Caco-2 (cell line): ENCODE measurements at regions not wholly inside any gene's neighbourhood (a gene's known extent, or its start where the extent isn't known, plus 50 kb on each side); places are given as distances from the start of the nearest gene placed in this dataset.

Source experiments
- BruUV-seq: library from RNA; stranded (reverse); fragments of 400-500 nt; replicated peaks from 2 replicates; lab custom pipeline; 2021; lab: Mats Ljungman, UMichigan
- CTCF ChIA-PET: fragments of 300-600 bp; sonication (Branson Sonifier 250); formaldehyde crosslinking; loops from one replicate; lab custom pipeline; 2022; ENCODE audit warnings: antibody characterized with exemption; lab: Charles Lee
- POLR2A ChIA-PET: fragments of 300-600 bp; sonication (Branson Sonifier 250); formaldehyde crosslinking; loops from one replicate; lab custom pipeline; 2022; ENCODE audit warnings: antibody characterized with exemption; lab: Charles Lee
- DNase-seq, 2 experiments: peaks; one replicate each; pipeline versions ENCODE4 v3.0.0 to v3.0.0-alpha.2; 2020 to 2022
- H3K27me3 ChIP-seq: replicated peaks from 2 replicates; pipeline ENCODE4 v1.6.0; 2011; ENCODE audit warnings: low read length; ENCODE audit not compliant: control insufficient read depth, insufficient read depth
- H3K36me3 ChIP-seq: 2 replicates; pipeline ENCODE4 v1.5.1; 2011; ENCODE audit warnings: low read length; ENCODE audit not compliant: control insufficient read depth, insufficient read depth
- H3K4me1 ChIP-seq: fragments of 250-450 bp; sonication (Bioruptor Pico); 2 replicates; pipeline ENCODE4 v1.5.1; 2020; ENCODE audit warnings: mild to moderate bottlenecking
- H3K4me3 ChIP-seq: 2 replicates; pipeline ENCODE4 v1.5.1; 2011; ENCODE audit warnings: low read depth, mild to moderate bottlenecking, control low read depth, low read length
- H3K9me3 ChIP-seq: fragments of 250-450 bp; sonication (Bioruptor Pico); 2 replicates; pipeline ENCODE4 v1.5.1; 2020; ENCODE audit warnings: mild to moderate bottlenecking, moderate library complexity
- H3K27ac Mint-ChIP-seq: one replicate; pipeline ENCODE4 v1.8.0; 2022; ENCODE audit warnings: mixed read lengths; ENCODE audit not compliant: unreplicated experiment
- H3K27me3 Mint-ChIP-seq: one replicate; pipeline ENCODE4 v1.8.0; 2022; ENCODE audit warnings: mixed read lengths; ENCODE audit not compliant: insufficient read depth, unreplicated experiment
- H3K36me3 Mint-ChIP-seq: one replicate; pipeline ENCODE4 v1.8.0; 2022; ENCODE audit warnings: mild to moderate bottlenecking, mixed read lengths; ENCODE audit not compliant: insufficient read depth, unreplicated experiment
- H3K4me1 Mint-ChIP-seq: one replicate; pipeline ENCODE4 v1.8.0; 2022; ENCODE audit warnings: low read depth, mixed read lengths; ENCODE audit not compliant: unreplicated experiment
- H3K4me3 Mint-ChIP-seq: one replicate; pipeline ENCODE4 v1.8.0; 2022; ENCODE audit warnings: mild to moderate bottlenecking, moderate library complexity, mixed read lengths; ENCODE audit not compliant: unreplicated experiment
- H3K9me3 Mint-ChIP-seq: one replicate; pipeline ENCODE4 v1.8.0; 2022; ENCODE audit warnings: mixed read lengths; ENCODE audit not compliant: unreplicated experiment
- intact Hi-C: fragments of 100-400 bp; cut with micrococcal nuclease; formaldehyde crosslinking; loops from one replicate; pipeline ENCODE4 v1.10.0; 2022; ENCODE audit not compliant: unreplicated experiment
- TF ChIP-seq, protein P1 (sequence below), 2 experiments: fragments of 200-600 bp in 1 of 2; IDR thresholded peaks; 1 replicate in 1 of 2; 2 replicates in 1 of 2; pipeline versions ENCODE4 v1.5.1 to v1.8.0; 2011 to 2022; ENCODE audit warnings: antibody characterized with exemption in 1 of 2, control low read depth in 1 of 2, inconsistent platforms in 1 of 2, low read depth in 1 of 2, low read length in 1 of 2, mild to moderate bottlenecking in 1 of 2, moderate library complexity in 1 of 2; ENCODE audit not compliant: insufficient read depth in 1 of 2, severe bottlenecking in 1 of 2, unreplicated experiment in 1 of 2

DNA sequence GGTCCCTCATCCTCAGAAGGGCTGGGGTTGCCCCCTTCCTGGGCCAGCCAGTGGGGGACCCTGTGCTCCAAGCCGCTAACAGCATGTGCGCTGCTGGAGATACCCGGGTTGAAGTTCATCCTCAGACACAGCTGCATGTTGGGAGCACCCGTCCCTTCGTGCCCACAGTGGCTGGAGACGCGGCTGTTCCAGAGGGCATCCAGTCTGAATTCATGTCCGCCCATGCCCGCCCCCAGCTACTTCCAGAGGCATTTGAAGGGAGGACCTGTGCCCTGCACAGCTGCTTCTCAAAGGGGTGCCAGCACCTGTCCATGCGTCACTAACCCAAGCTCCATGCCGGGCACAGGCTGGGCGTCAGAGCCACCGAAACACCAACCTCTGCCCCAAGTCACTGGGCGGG, 68.1 kb upstream of the ADGRA1 start:
- Histone ChIP-seq H3K36me3 (no peaks in the 10 kb centered on the region), H3K4me1 (no peaks in the 10 kb centered on the region), H3K27me3 (no peaks in the 10 kb centered on the region; the same call in 1 of the 2 replicates), H3K9me3 (no peaks in the 10 kb centered on the region), H3K4me3 (no peak overlapping the region)
- Mint-ChIP-seq H3K4me3 (no peak overlapping the region), H3K36me3 (no peaks in the 10 kb centered on the region), H3K27ac (no peak overlapping the region), H3K27me3 (no peaks in the 10 kb centered on the region), H3K4me1 (no peaks in the 10 kb centered on the region), H3K9me3 (no peaks in the 10 kb centered on the region)
- no peak for DNase-seq
- ChIA-PET CTCF (no interaction called here), POLR2A (no interaction called here)
- TF ChIP-seq, protein P1, sequence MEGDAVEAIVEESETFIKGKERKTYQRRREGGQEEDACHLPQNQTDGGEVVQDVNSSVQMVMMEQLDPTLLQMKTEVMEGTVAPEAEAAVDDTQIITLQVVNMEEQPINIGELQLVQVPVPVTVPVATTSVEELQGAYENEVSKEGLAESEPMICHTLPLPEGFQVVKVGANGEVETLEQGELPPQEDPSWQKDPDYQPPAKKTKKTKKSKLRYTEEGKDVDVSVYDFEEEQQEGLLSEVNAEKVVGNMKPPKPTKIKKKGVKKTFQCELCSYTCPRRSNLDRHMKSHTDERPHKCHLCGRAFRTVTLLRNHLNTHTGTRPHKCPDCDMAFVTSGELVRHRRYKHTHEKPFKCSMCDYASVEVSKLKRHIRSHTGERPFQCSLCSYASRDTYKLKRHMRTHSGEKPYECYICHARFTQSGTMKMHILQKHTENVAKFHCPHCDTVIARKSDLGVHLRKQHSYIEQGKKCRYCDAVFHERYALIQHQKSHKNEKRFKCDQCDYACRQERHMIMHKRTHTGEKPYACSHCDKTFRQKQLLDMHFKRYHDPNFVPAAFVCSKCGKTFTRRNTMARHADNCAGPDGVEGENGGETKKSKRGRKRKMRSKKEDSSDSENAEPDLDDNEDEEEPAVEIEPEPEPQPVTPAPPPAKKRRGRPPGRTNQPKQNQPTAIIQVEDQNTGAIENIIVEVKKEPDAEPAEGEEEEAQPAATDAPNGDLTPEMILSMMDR (IDR thresholded peaks at IDR 0.05; ENCODE audit: insufficient read depth in 1 of 2, low read depth in 1 of 2, low read length in 1 of 2, severe bottlenecking in 1 of 2, unreplicated experiment in 1 of 2), result no peak
- no TSS peak for BruUV-seq
- intact Hi-C loops, result no loop called here

DNA sequence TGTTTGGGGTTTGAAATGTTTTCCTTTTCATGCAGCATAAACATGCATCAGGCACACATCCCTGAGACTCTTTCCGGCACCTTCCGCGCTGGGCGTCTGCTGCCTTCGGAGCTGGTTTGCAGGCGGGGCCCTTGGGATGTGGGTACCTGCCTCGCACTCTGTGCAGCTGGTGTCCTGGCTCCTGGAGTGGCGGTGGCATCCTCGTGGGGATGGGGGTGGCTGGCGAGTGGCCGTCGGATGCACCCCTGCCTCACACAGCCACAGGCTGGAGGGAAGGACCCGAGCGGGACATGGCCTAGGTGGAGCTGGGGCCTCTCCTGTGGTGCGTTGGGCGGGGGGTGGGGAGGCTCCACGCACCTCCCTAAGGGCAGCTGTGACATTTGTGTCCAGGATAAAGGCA, 68.5 kb upstream of the ADGRA1 start:
- Mint-ChIP-seq H3K36me3 (no peaks in the 10 kb centered on the region), H3K4me3 (no peak overlapping the region), H3K4me1 (no peaks in the 10 kb centered on the region), H3K27me3 (no peaks in the 10 kb centered on the region), H3K27ac (no peak overlapping the region), H3K9me3 (no peaks in the 10 kb centered on the region)
- Histone ChIP-seq H3K36me3 (no peaks in the 10 kb centered on the region), H3K4me1 (no peaks in the 10 kb centered on the region), H3K4me3 (no peak overlapping the region), H3K27me3 (no peaks in the 10 kb centered on the region), H3K9me3 (no peaks in the 10 kb centered on the region)
- ChIA-PET POLR2A (no interaction called here), CTCF (no interaction called here)
- TF ChIP-seq, protein P1 (IDR thresholded peaks at IDR 0.05; ENCODE audit: insufficient read depth in 1 of 2, low read depth in 1 of 2, low read length in 1 of 2, severe bottlenecking in 1 of 2, unreplicated experiment in 1 of 2), result no peak
- no peak for DNase-seq
- intact Hi-C loops, result no loop called here
- no TSS peak for BruUV-seq

DNA sequence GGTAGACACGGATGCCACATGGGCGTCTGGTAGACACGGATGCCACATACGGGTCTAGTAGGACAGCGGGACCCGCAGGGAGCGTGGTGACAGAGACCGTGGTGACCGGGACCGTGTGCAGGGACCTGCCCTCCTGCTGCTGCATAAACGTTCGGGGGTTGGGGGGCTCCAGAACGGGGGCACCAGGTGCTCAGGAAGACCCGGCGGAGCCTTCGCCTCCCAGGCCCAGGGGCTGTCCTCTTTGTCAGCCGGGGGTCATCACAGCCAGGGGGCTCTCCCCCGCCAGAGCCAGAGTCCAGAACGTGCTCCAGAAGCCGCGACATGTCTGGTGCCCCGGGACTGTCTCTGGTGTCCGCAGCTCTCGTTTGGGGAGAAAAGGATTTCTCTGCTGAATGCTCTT, 69.2 kb upstream of the ADGRA1 start:
- no peaks in the 10 kb centered on the region for H3K27me3 ChIP-seq
- H3K9me3 Mint-ChIP-seq, result no peaks in the 10 kb centered on the region
- BruUV-seq, result no TSS peak
- POLR2A ChIA-PET, result no interaction called here
- no peaks in the 10 kb centered on the region for H3K27me3 Mint-ChIP-seq
- no peak overlapping the region for H3K4me3 ChIP-seq
- H3K9me3 ChIP-seq, result no peaks in the 10 kb centered on the region
- H3K27ac Mint-ChIP-seq, result no peak overlapping the region
- no peak for DNase-seq
- TF ChIP-seq, protein P1 (IDR thresholded peaks at IDR 0.05; ENCODE audit: insufficient read depth in 1 of 2, low read depth in 1 of 2, low read length in 1 of 2, severe bottlenecking in 1 of 2, unreplicated experiment in 1 of 2), result no peak
- peaks cover 2% of the 10 kb centered on the region for H3K4me1 Mint-ChIP-seq
- CTCF ChIA-PET, result no interaction called here
- no peak overlapping the region for H3K4me3 Mint-ChIP-seq
- intact Hi-C loops, result no loop called here
- H3K36me3 ChIP-seq, result no peaks in the 10 kb centered on the region
- 0 out of 2 replicates have a peak, but pooled peaks cover 6% of the 10 kb centered on the region for H3K4me1 ChIP-seq
- H3K36me3 Mint-ChIP-seq, result no peaks in the 10 kb centered on the region
